Vagina (tissue), 2 donors: ENCODE measurements at regions not wholly inside any gene's neighbourhood (a gene's known extent, or its start where the extent isn't known, plus 50 kb on each side); places are given as distances from the start of the nearest gene placed in this dataset.

ENCODE experiments used
- POLR2AphosphoS5 ChIP-seq, 2 donors: sonication (generic); formaldehyde crosslinking; IDR thresholded peaks; one replicate each; pipeline ENCODE4 v1.9.0; 2017; ENCODE audit warnings: antibody characterized with exemption in 2 of 2, mild to moderate bottlenecking in 2 of 2, low read depth in 1 of 2; ENCODE audit not compliant: insufficient read depth in 1 of 2
- TF ChIP-seq, protein P1 (sequence below), 3 experiments: fragments of 450-650 bp in 2 of 3; fragments of 200-600 bp in 1 of 3; sonication (generic) in 1 of 3; IDR thresholded peaks; one replicate each; pipeline ENCODE4 v1.5.1; 2017 to 2019; ENCODE audit warnings: antibody characterized with exemption in 3 of 3, mild to moderate bottlenecking in 2 of 3, moderate library complexity in 2 of 3

DNA sequence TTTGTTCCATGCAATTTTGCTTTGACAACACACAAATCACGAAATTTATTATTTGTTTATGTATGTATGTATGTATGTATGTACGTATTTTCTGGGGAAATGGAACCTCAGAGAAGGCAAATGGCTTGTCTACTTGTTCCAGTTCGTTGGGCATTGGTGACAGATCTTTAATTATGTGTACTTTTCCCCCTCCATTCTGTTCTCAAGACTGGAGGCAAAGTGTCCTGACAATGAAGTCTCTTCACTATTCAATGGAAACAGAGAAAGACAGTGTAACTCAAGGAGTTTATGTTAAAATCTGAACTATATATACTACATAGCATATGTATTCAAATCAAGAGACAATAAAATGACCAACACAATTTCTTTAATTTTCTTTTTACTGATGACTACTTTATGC, 245.7 kb upstream of the PTBP2 start:
- TF ChIP-seq, protein P1, sequence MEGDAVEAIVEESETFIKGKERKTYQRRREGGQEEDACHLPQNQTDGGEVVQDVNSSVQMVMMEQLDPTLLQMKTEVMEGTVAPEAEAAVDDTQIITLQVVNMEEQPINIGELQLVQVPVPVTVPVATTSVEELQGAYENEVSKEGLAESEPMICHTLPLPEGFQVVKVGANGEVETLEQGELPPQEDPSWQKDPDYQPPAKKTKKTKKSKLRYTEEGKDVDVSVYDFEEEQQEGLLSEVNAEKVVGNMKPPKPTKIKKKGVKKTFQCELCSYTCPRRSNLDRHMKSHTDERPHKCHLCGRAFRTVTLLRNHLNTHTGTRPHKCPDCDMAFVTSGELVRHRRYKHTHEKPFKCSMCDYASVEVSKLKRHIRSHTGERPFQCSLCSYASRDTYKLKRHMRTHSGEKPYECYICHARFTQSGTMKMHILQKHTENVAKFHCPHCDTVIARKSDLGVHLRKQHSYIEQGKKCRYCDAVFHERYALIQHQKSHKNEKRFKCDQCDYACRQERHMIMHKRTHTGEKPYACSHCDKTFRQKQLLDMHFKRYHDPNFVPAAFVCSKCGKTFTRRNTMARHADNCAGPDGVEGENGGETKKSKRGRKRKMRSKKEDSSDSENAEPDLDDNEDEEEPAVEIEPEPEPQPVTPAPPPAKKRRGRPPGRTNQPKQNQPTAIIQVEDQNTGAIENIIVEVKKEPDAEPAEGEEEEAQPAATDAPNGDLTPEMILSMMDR (IDR thresholded peaks at IDR 0.05), result no peak
- no peak for TF ChIP-seq POLR2AphosphoS5 (IDR thresholded peaks at IDR 0.05; ENCODE audit: insufficient read depth in 1 of 2, low read depth in 1 of 2)
